Adrenal gland (tissue), 5 donors: ENCODE measurements at regions not wholly inside any gene's neighbourhood (a gene's known extent, or its start where the extent isn't known, plus 50 kb on each side); places are given as distances from the start of the nearest gene placed in this dataset.

Source experiments
- POLR2A ChIP-seq, 2 donors: fragments of 450-650 bp; IDR thresholded peaks; one replicate each; pipeline ENCODE4 v1.6.1; 2017; ENCODE audit warnings: antibody characterized with exemption in 2 of 2, mild to moderate bottlenecking in 2 of 2, moderate library complexity in 1 of 2
- TF ChIP-seq, protein P1 (sequence below), 6 experiments: fragments of 450-650 bp in 4 of 6; fragments of 200-600 bp in 2 of 6; sonication (generic) in 1 of 6; IDR thresholded peaks; 1 replicate in 5 of 6; 2 replicates in 1 of 6; pipeline versions ENCODE4 v1.5.1 to v1.8.0; 2016 to 2021; ENCODE audit warnings: antibody characterized with exemption in 6 of 6, mild to moderate bottlenecking in 2 of 6, moderate library complexity in 1 of 6
- donor health status: DM: no; HTN: no; CAD: no.

- TF ChIP-seq, protein P1, sequence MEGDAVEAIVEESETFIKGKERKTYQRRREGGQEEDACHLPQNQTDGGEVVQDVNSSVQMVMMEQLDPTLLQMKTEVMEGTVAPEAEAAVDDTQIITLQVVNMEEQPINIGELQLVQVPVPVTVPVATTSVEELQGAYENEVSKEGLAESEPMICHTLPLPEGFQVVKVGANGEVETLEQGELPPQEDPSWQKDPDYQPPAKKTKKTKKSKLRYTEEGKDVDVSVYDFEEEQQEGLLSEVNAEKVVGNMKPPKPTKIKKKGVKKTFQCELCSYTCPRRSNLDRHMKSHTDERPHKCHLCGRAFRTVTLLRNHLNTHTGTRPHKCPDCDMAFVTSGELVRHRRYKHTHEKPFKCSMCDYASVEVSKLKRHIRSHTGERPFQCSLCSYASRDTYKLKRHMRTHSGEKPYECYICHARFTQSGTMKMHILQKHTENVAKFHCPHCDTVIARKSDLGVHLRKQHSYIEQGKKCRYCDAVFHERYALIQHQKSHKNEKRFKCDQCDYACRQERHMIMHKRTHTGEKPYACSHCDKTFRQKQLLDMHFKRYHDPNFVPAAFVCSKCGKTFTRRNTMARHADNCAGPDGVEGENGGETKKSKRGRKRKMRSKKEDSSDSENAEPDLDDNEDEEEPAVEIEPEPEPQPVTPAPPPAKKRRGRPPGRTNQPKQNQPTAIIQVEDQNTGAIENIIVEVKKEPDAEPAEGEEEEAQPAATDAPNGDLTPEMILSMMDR (IDR thresholded peaks at IDR 0.05) = no peak
- TF ChIP-seq POLR2A (IDR thresholded peaks at IDR 0.05) = no peak
These were observed 128.5 kb upstream of the TNS3 start for GRCh38 chr7:47710201-47710935.
